ENCODE measurements at regions not wholly inside any gene's neighbourhood (a gene's known extent, or its start where the extent isn't known, plus 50 kb on each side); places are given as distances from the start of the nearest gene placed in this dataset.

DNA sequence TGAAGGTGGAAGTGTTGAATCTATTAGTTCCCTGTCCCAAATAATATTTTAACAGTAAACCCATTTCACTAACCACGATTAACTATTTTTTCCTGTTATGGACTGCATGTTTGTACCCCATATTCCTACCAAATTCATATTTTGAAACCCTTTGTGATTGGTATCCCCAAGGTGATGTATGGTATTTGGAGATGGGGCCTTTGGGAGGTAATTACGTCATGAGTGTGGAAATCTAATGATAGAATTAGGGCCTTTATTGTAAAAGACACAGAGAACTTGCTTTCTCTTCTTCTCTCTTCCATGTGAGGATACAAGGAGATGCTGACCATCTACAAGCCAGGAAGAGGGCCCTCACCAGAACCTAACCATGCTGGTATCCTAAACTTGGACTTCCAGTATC, 744.7 kb downstream of the DTWD2 start:
- no peak for TF ChIP-seq CTCF (optimal IDR thresholded peaks at IDR 0.05 in 1 of 3, IDR thresholded peaks at IDR 0.05 in 1 of 3, conservative IDR thresholded peaks at IDR 0.05 in 1 of 3; ENCODE audit: extremely low read depth in 1 of 3, insufficient read depth in 2 of 3, low read length in 3 of 3)
- TF ChIP-seq EZH2 (IDR thresholded peaks at IDR 0.05; ENCODE audit: low read length) = no peak
- Histone ChIP-seq H3K9ac (ENCODE audit: control insufficient read depth, extremely low read depth, insufficient read depth, low read length) (no peak overlapping the region), H3K9me1 (ENCODE audit: control insufficient read depth, extremely low read depth, insufficient read depth, low read length) (no peaks in the 10 kb centered on the region), H3K4me2 (ENCODE audit: control insufficient read depth, extremely low read depth, insufficient read depth, low read depth, low read length) (no peak overlapping the region), H3K4me3 (ENCODE audit: control insufficient read depth in 2 of 3, extremely low read depth in 1 of 3, insufficient read depth in 2 of 3, low read depth in 1 of 3, low read length in 3 of 3) (no peak overlapping the region), H3K36me3 (ENCODE audit: control insufficient read depth in 2 of 2, extremely low read depth in 1 of 2, insufficient read depth in 2 of 2, low read length in 2 of 2) (no peaks in the 10 kb centered on the region), H3K27ac (ENCODE audit: control insufficient read depth, insufficient read depth, low read length) (no peak overlapping the region), H4K20me1 (ENCODE audit: control insufficient read depth, extremely low read depth, insufficient read depth, low read length) (no peaks in the 10 kb centered on the region), H3K4me1 (ENCODE audit: control insufficient read depth, extremely low read depth, insufficient read depth, low read length) (no peaks in the 10 kb centered on the region), H3K79me2 (ENCODE audit: control insufficient read depth, insufficient read depth, low read length) (no peaks in the 10 kb centered on the region), H3K9me3 (ENCODE audit: control insufficient read depth, low read depth, low read length) (peaks cover 3% of the 10 kb centered on the region), H3K27me3 (ENCODE audit: control insufficient read depth, extremely low read depth, insufficient read depth, low read length) (no peaks in the 10 kb centered on the region), H2AFZ (ENCODE audit: control insufficient read depth, low read length) (no peak overlapping the region)
- FAIRE-seq (no peak), DNase-seq (ENCODE audit: low read depth, low spot score) (no peak)
- dilution Hi-C loops (cut with MboI; ENCODE audit: extremely low pct_ligation_motif_present, low sequenced_read_pairs) = no loop called here

- Histone ChIP-seq H4K20me1 (ENCODE audit: control insufficient read depth, extremely low read depth, insufficient read depth, low read length) (no peaks in the 10 kb centered on the region), H3K9me1 (ENCODE audit: control insufficient read depth, extremely low read depth, insufficient read depth, low read length) (no peaks in the 10 kb centered on the region), H3K4me2 (ENCODE audit: control insufficient read depth, extremely low read depth, insufficient read depth, low read depth, low read length) (no peak overlapping the region), H3K4me3 (ENCODE audit: control insufficient read depth in 2 of 3, extremely low read depth in 1 of 3, insufficient read depth in 2 of 3, low read depth in 1 of 3, low read length in 3 of 3) (no peak overlapping the region), H2AFZ (ENCODE audit: control insufficient read depth, low read length) (no peak overlapping the region), H3K4me1 (ENCODE audit: control insufficient read depth, extremely low read depth, insufficient read depth, low read length) (no peaks in the 10 kb centered on the region), H3K27me3 (ENCODE audit: control insufficient read depth, extremely low read depth, insufficient read depth, low read length) (no peaks in the 10 kb centered on the region), H3K79me2 (ENCODE audit: control insufficient read depth, insufficient read depth, low read length) (no peaks in the 10 kb centered on the region), H3K9me3 (ENCODE audit: control insufficient read depth, low read depth, low read length) (peaks cover 3% of the 10 kb centered on the region), H3K36me3 (ENCODE audit: control insufficient read depth in 2 of 2, extremely low read depth in 1 of 2, insufficient read depth in 2 of 2, low read length in 2 of 2) (no peaks in the 10 kb centered on the region), H3K9ac (ENCODE audit: control insufficient read depth, extremely low read depth, insufficient read depth, low read length) (no peak overlapping the region), H3K27ac (ENCODE audit: control insufficient read depth, insufficient read depth, low read length) (no peak overlapping the region)
- FAIRE-seq (no peak), DNase-seq (ENCODE audit: low read depth, low spot score) (no peak)
- dilution Hi-C loops (cut with MboI; ENCODE audit: extremely low pct_ligation_motif_present, low sequenced_read_pairs) = no loop called here
- no peak for TF ChIP-seq EZH2 (IDR thresholded peaks at IDR 0.05; ENCODE audit: low read length)
- no peak for TF ChIP-seq CTCF (optimal IDR thresholded peaks at IDR 0.05 in 1 of 3, IDR thresholded peaks at IDR 0.05 in 1 of 3, conservative IDR thresholded peaks at IDR 0.05 in 1 of 3; ENCODE audit: extremely low read depth in 1 of 3, insufficient read depth in 2 of 3, low read length in 3 of 3)
Observed at GRCh38 chr5:118243068-118243467, 745.3 kb downstream of the DTWD2 start.

All from keratinocyte (primary cell).